ENCODE measurements at regions not wholly inside any gene's neighbourhood (a gene's known extent, or its start where the extent isn't known, plus 50 kb on each side); places are given as distances from the start of the nearest gene placed in this dataset.

- TF ChIP-seq MAX (IDR thresholded peaks at IDR 0.05; ENCODE audit: low read depth, low read length): no peak
- no peak for TF ChIP-seq POLR2A (IDR thresholded peaks at IDR 0.05; ENCODE audit: extremely low read depth, insufficient read length)
- TF ChIP-seq CTCF (IDR thresholded peaks at IDR 0.05; ENCODE audit: low read depth, low read length): no peak
Observed at GRCh38 chr3:43221076-43221475, 65.3 kb upstream of the SNRK start.
